ENCODE measurements at regions not wholly inside any gene's neighbourhood (a gene's known extent, or its start where the extent isn't known, plus 50 kb on each side); places are given as distances from the start of the nearest gene placed in this dataset.

GRCh38 chr6:150541576-150541975 is 58.1 kb upstream of the PLEKHG1 start:
- TF ChIP-seq CTCF (optimal IDR thresholded peaks at IDR 0.05 in 1 of 3, IDR thresholded peaks at IDR 0.05 in 1 of 3, conservative IDR thresholded peaks at IDR 0.05 in 1 of 3; ENCODE audit: extremely low read depth in 1 of 3, insufficient read depth in 2 of 3, low read length in 3 of 3) (no peak), EZH2 (IDR thresholded peaks at IDR 0.05; ENCODE audit: low read length) (no peak)

Data from keratinocyte (primary cell).